Activated CD4-positive, alpha-beta T cell treated with anti-CD3 and anti-CD28 coated beads for 36 hours (primary cell): ENCODE measurements at regions not wholly inside any gene's neighbourhood (a gene's known extent, or its start where the extent isn't known, plus 50 kb on each side); places are given as distances from the start of the nearest gene placed in this dataset.

Experiments used
- ATAC-seq: fragments of 200-7000 bp; cut with Tn5 transposase; one replicate; pipeline ENCODE4 v1.10.0; 2021; ENCODE audit warnings: mild to moderate bottlenecking, moderate library complexity
- CTCF ChIA-PET: fragments of 350-600 bp; sonication (Branson Sonifier 250); formaldehyde crosslinking; loops from one replicate; lab custom pipeline; 2021; ENCODE audit warnings: antibody characterized with exemption; lab: Charles Lee
- POLR2A ChIA-PET: fragments of 350-600 bp; sonication (Branson Sonifier 250); formaldehyde crosslinking; loops from one replicate; lab custom pipeline; 2021; ENCODE audit warnings: antibody characterized with exemption, inconsistent platforms; lab: Charles Lee
- DNase-seq: peaks from one replicate; pipeline ENCODE4 v3.0.0-alpha.2; 2020
- H3K27ac Mint-ChIP-seq: one replicate; pipeline ENCODE4 v1.8.0; 2021; ENCODE audit warnings: mixed read lengths
- H3K27me3 Mint-ChIP-seq: one replicate; pipeline ENCODE4 v1.8.0; 2021; ENCODE audit warnings: mixed read lengths
- H3K36me3 Mint-ChIP-seq: one replicate; pipeline ENCODE4 v1.8.0; 2021; ENCODE audit warnings: low read depth, mixed read lengths
- H3K4me1 Mint-ChIP-seq: one replicate; pipeline ENCODE4 v1.8.0; 2021; ENCODE audit warnings: mixed read lengths
- H3K4me3 Mint-ChIP-seq: one replicate; pipeline ENCODE4 v1.8.0; 2021; ENCODE audit warnings: mild to moderate bottlenecking, moderate library complexity, mixed read lengths
- H3K9me3 Mint-ChIP-seq: one replicate; pipeline ENCODE4 v1.8.0; 2021; ENCODE audit warnings: low read depth, mixed read lengths
- intact Hi-C, 2 experiments: fragments of 100-400 bp; cut with DNase I in 1 of 2; cut with micrococcal nuclease in 1 of 2; formaldehyde crosslinking; loops; one replicate each; pipeline versions ENCODE4 v1.14.2 to v1.15.1; 2022 to 2024; cut with DNase I, micrococcal nuclease

- DNase-seq (no peak), ATAC-seq (no peak)
- H3K36me3 Mint-ChIP-seq: no peaks in the 10 kb centered on the region
- intact Hi-C loops: no loop called here
- H3K4me1 Mint-ChIP-seq: no peaks in the 10 kb centered on the region
- POLR2A ChIA-PET: no interaction called here
- H3K27me3 Mint-ChIP-seq: no peaks in the 10 kb centered on the region
- H3K4me3 Mint-ChIP-seq: no peak overlapping the region
- CTCF ChIA-PET: no interaction called here
- H3K27ac Mint-ChIP-seq: no peak overlapping the region
- H3K9me3 Mint-ChIP-seq: peaks cover 9% of the 10 kb centered on the region
Measured at GRCh38 chr21:24976238-24976637, 631.0 kb downstream of the MRPL39 start.

GRCh38 chr21:24969068-24969467 lies 638.2 kb downstream of the MRPL39 start:
- Mint-ChIP-seq H3K9me3 (peaks cover 11% of the 10 kb centered on the region), H3K4me3 (no peak overlapping the region), H3K4me1 (no peaks in the 10 kb centered on the region), H3K27me3 (no peaks in the 10 kb centered on the region), H3K27ac (no peak overlapping the region), H3K36me3 (no peaks in the 10 kb centered on the region)
- POLR2A ChIA-PET: no interaction called here
- ATAC-seq (no peak), DNase-seq (no peak)
- CTCF ChIA-PET: interaction anchor here (0.9 to 1.2 kb wide), 2 partner anchors 13 to 21 kb away, joined by 3 read pairs; no protein-coding TSS in a partner anchor
- intact Hi-C loops: no loop called here

GRCh38 chr21:24955275-24955961 lies 651.9 kb downstream of the MRPL39 start:
- Mint-ChIP-seq H3K4me1 (no peaks in the 10 kb centered on the region), H3K4me3 (no peak overlapping the region), H3K27me3 (no peaks in the 10 kb centered on the region), H3K9me3 (peaks cover 3% of the 10 kb centered on the region), H3K27ac (no peak overlapping the region), H3K36me3 (no peaks in the 10 kb centered on the region)
- intact Hi-C loops: no loop called here
- no peak for ATAC-seq
- DNase-seq: peak; percentile 5
- ChIA-PET POLR2A (no interaction called here), CTCF (no interaction called here)

- Mint-ChIP-seq H3K4me3 (no peak overlapping the region), H3K4me1 (no peaks in the 10 kb centered on the region), H3K36me3 (no peaks in the 10 kb centered on the region), H3K27ac (no peak overlapping the region), H3K27me3 (no peaks in the 10 kb centered on the region), H3K9me3 (no peaks in the 10 kb centered on the region)
- POLR2A ChIA-PET: no interaction called here
- intact Hi-C loops: no loop called here
- DNase-seq: no peak
- CTCF ChIA-PET: interaction anchor here (0.6 kb wide), 1 partner anchor 20 kb away, joined by 3 read pairs; no protein-coding TSS in a partner anchor
- ATAC-seq: no peak
Measured at GRCh38 chr21:24948186-24948585, 659.1 kb downstream of the MRPL39 start.

- Mint-ChIP-seq H3K4me1 (no peaks in the 10 kb centered on the region), H3K9me3 (no peaks in the 10 kb centered on the region), H3K36me3 (no peaks in the 10 kb centered on the region), H3K27ac (no peak overlapping the region), H3K27me3 (no peaks in the 10 kb centered on the region), H3K4me3 (no peak overlapping the region)
- intact Hi-C loops: no loop called here
- no peak for DNase-seq
- ATAC-seq: no peak
- CTCF ChIA-PET: no interaction called here
- POLR2A ChIA-PET: no interaction called here
Measured at GRCh38 chr21:24945910-24946309, 661.4 kb downstream of the MRPL39 start.

GRCh38 chr21:24941316-24942185 lies 665.7 kb downstream of the MRPL39 start:
- CTCF ChIA-PET: no interaction called here
- no peak overlapping the region for H3K4me3 Mint-ChIP-seq
- ATAC-seq: no peak
- no peak overlapping the region for H3K27ac Mint-ChIP-seq
- no peak for DNase-seq
- no peaks in the 10 kb centered on the region for H3K4me1 Mint-ChIP-seq
- H3K9me3 Mint-ChIP-seq: no peaks in the 10 kb centered on the region
- intact Hi-C loops: no loop called here
- no peaks in the 10 kb centered on the region for H3K36me3 Mint-ChIP-seq
- POLR2A ChIA-PET: no interaction called here
- no peaks in the 10 kb centered on the region for H3K27me3 Mint-ChIP-seq

GRCh38 chr21:24939291-24939690 lies 668.0 kb downstream of the MRPL39 start:
- ATAC-seq: no peak
- no peak overlapping the region for H3K27ac Mint-ChIP-seq
- no peak overlapping the region for H3K4me3 Mint-ChIP-seq
- POLR2A ChIA-PET: no interaction called here
- intact Hi-C loops: no loop called here
- no peaks in the 10 kb centered on the region for H3K9me3 Mint-ChIP-seq
- no peaks in the 10 kb centered on the region for H3K36me3 Mint-ChIP-seq
- no peak for DNase-seq
- H3K27me3 Mint-ChIP-seq: no peaks in the 10 kb centered on the region
- CTCF ChIA-PET: interaction anchor here (0.7 kb wide), 1 partner anchor 630 kb away, joined by 3 read pairs; no protein-coding TSS in a partner anchor
- H3K4me1 Mint-ChIP-seq: no peaks in the 10 kb centered on the region

GRCh38 chr21:24938573-24938972 lies 668.7 kb downstream of the MRPL39 start:
- DNase-seq (no peak), ATAC-seq (no peak)
- H3K36me3 Mint-ChIP-seq: no peaks in the 10 kb centered on the region
- no peaks in the 10 kb centered on the region for H3K9me3 Mint-ChIP-seq
- H3K27ac Mint-ChIP-seq: no peak overlapping the region
- no peak overlapping the region for H3K4me3 Mint-ChIP-seq
- H3K4me1 Mint-ChIP-seq: no peaks in the 10 kb centered on the region
- H3K27me3 Mint-ChIP-seq: no peaks in the 10 kb centered on the region
- CTCF ChIA-PET: interaction anchor here (0.7 kb wide), 1 partner anchor 629 kb away, joined by 3 read pairs; no protein-coding TSS in a partner anchor
- intact Hi-C loops: no loop called here
- POLR2A ChIA-PET: no interaction called here

GRCh38 chr21:24935991-24936390 lies 671.3 kb downstream of the MRPL39 start:
- Mint-ChIP-seq H3K27ac (no peak overlapping the region), H3K4me3 (no peak overlapping the region), H3K27me3 (no peaks in the 10 kb centered on the region), H3K4me1 (no peaks in the 10 kb centered on the region), H3K36me3 (no peaks in the 10 kb centered on the region), H3K9me3 (no peaks in the 10 kb centered on the region)
- no peak for DNase-seq
- intact Hi-C loops: no loop called here
- ATAC-seq: no peak
- CTCF ChIA-PET: no interaction called here
- POLR2A ChIA-PET: no interaction called here

GRCh38 chr21:24910591-24910990 lies 696.7 kb downstream of the MRPL39 start:
- DNase-seq (no peak), ATAC-seq (no peak)
- Mint-ChIP-seq H3K27me3 (peaks cover 2% of the 10 kb centered on the region), H3K27ac (no peak overlapping the region), H3K4me3 (no peak overlapping the region), H3K4me1 (no peaks in the 10 kb centered on the region), H3K36me3 (no peaks in the 10 kb centered on the region), H3K9me3 (no peaks in the 10 kb centered on the region)
- intact Hi-C loops: no loop called here
- POLR2A ChIA-PET: no interaction called here
- CTCF ChIA-PET: no interaction called here

- Mint-ChIP-seq H3K36me3 (no peaks in the 10 kb centered on the region), H3K27ac (no peak overlapping the region), H3K9me3 (no peaks in the 10 kb centered on the region), H3K4me1 (no peaks in the 10 kb centered on the region), H3K4me3 (no peak overlapping the region), H3K27me3 (no peaks in the 10 kb centered on the region)
- DNase-seq: no peak
- ChIA-PET CTCF (no interaction called here), POLR2A (no interaction called here)
- intact Hi-C loops: no loop called here
- ATAC-seq: no peak
Measured at GRCh38 chr21:24903994-24904635, 703.2 kb downstream of the MRPL39 start.
